A172 (cell line): ENCODE measurements at regions not wholly inside any gene's neighbourhood (a gene's known extent, or its start where the extent isn't known, plus 50 kb on each side); places are given as distances from the start of the nearest gene placed in this dataset.
"Not testable (repeated sequence)": the region's sequence is repeated elsewhere in the genome, so short reads cannot be mapped to it uniquely, and the experiment has no call there.

ENCODE experiments used
- DNase-seq: peaks from one replicate; pipeline ENCODE4 v3.0.0-alpha.2; 2015; ENCODE audit warnings: low spot score

DNA sequence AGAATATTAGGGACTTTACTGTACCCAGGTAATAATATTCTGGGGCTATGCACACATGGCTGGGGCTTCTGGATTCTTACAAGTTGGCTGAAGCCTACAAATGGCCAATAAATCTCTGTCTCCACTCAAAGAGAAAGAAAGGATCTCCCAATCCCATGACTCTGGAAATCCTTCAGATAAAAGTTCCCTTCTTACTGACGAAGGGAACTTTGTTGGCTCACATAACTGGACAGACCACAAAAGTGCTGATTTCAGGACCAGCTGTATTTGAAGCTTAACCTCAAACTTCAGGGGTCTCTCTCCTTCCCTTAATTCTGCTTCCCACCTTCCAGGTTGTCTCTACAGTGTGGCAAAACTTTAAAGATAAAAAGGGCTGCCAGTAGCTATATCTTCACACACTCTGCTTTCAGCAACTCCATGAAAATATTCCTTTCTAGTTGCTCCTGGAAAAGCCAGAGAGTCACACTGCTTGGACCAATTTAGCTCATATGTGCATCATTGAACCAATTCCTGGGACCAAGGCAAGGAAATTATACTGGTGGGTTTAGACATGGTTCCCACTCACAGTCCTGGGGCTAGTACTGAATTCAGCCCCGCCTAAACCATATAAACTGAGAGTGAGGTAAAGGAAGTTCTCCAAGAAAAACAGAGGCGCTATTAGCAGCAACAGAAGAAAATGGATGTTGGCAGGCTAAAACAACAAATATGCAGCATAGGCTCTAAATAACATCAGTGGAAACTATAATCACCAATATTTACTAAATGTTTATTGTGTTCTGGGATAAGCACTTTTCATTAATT lies 290.0 kb upstream of the GADL1 start:
- no peak for DNase-seq

GRCh38 chr3:31185062-31185357 lies 290.5 kb upstream of the GADL1 start:
- DNase-seq, result no peak

- DNase-seq, result no peak
These were observed 291.6 kb upstream of the GADL1 start for GRCh38 chr3:31186041-31186440.

DNA sequence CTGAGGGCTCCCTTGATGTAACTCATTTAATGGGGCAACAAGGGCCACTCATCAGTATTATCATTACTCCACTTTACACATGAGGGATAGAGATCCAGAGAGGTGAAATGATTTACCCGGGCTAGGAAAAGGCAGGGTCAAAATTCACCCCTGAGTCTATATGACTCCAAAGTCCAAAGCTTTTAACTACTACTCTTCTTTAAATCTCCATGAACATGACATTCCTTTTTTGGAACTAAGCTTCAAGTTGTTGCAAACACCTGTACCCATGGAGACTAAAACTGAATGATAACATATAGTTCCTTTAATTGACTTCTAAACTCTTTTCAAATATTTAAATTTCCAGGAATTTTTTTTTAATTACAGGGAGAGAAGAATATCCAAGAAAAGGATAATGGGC lies 292.9 kb upstream of the GADL1 start:
- DNase-seq, result no peak

DNA sequence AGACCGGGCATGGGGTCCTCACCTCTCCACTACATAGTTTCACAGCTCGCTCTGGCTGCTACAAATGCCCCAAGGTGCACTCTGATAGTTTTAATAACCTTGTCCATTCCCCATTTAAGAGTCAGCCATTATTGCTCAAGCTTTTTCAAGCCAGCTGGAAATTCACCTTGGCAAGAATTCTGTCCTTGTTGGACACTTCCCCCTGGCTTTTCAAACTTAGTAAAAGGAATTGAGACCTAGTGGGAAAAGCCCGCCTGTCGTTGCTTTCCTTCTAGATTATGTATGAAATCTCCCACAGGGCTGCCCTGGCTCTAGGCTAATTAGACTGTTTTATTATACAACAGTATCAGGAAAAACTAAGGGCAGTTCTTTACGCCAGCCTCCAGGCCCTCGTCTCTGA lies 293.7 kb upstream of the GADL1 start:
- DNase-seq, result no peak

DNA sequence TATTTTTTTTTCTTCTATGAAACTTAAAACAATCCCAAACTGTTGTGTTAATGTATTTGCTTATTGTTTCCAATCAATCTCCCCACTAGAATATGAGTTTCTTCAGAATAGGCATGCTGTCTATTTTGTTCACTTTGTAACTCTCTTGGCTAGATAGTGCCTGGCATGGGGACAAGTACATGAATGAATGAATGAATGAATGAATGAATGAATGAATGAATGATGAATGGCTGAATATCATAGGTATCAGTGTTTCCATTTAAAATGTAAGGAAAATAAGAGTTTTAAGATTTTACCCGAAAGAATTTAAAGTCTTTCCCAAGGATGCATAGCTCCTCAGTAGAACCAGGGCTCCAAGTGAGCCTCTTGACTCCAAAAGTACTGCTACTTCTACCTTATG lies 294.9 kb upstream of the GADL1 start:
- DNase-seq, result no peak

- DNase-seq, result no peak
These were observed 295.5 kb upstream of the GADL1 start for GRCh38 chr3:31189971-31190370.

DNA sequence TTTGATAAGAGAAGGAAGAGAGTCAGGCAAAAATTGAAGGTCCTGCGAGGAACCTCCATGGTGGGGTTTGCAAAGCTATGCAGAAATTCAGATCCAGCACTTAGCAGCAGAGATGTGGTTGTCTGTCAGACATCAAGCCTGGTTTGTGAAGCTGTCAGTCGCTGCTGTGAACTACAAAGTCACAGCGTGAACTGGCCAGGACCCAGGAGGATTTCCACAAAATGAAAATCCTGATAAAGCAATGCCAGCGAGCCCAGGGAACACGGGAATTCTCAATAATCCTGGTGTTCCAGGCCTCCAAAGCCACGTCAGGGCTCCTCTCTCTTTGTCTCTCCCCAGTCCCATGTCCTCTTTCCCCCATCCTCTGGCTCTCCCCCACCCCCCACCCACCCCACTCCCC lies 296.9 kb upstream of the GADL1 start:
- DNase-seq, result no peak

GRCh38 chr3:31193429-31193828 lies 299.0 kb upstream of the GADL1 start:
- DNase-seq, result no peak

- DNase-seq, result no peak
These were observed 299.4 kb upstream of the GADL1 start for GRCh38 chr3:31193871-31194270.

- DNase-seq, result no peak
These were observed 301.8 kb upstream of the GADL1 start for GRCh38 chr3:31196261-31196660.

GRCh38 chr3:31196881-31197364 lies 302.5 kb upstream of the GADL1 start:
- peak; percentile 18 for DNase-seq

GRCh38 chr3:31197941-31198340 lies 303.5 kb upstream of the GADL1 start:
- DNase-seq, result no peak

DNA sequence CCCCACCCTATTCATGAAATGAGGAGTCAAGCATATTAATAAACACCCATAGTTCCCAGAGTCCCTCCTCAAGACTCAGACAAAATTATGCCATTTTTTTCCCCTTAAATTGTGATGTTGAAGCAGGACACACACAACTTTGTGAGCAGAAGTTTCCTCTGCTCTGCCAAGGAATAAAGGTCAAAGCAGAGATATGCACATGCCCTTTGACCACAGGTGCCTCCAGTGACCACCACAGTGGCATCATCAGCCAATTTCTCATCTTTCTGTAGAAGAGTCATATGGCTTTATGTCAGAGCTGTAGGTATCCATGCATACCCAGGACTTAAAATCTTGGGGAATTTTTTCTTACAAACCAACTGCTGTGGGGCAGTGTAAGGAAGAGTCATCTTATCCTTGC lies 304.4 kb upstream of the GADL1 start:
- DNase-seq, result no peak

- no peak for DNase-seq
These were observed 309.7 kb upstream of the GADL1 start for GRCh38 chr3:31203960-31204795.

DNA sequence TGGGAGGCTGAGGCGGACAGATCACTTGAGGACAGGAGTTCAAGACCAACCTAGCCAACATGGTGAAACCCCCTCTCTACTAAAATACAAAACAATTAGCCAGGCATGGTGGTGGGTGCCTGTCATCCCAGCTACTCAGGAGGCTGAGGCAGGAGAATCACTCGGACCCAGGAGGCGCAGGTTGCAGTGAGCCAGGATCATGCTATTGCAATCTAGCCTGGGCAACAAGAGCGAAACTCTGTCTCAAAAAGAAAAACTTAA lies 310.3 kb upstream of the GADL1 start:
- DNase-seq, result not testable (repeated sequence)

GRCh38 chr3:31210068-31210645 lies 315.7 kb upstream of the GADL1 start:
- no peak for DNase-seq

GRCh38 chr3:31213869-31214486 lies 318.7 kb upstream of the STT3B start:
- no peak for DNase-seq

GRCh38 chr3:31218082-31218481 lies 314.6 kb upstream of the STT3B start:
- DNase-seq, result no peak

DNA sequence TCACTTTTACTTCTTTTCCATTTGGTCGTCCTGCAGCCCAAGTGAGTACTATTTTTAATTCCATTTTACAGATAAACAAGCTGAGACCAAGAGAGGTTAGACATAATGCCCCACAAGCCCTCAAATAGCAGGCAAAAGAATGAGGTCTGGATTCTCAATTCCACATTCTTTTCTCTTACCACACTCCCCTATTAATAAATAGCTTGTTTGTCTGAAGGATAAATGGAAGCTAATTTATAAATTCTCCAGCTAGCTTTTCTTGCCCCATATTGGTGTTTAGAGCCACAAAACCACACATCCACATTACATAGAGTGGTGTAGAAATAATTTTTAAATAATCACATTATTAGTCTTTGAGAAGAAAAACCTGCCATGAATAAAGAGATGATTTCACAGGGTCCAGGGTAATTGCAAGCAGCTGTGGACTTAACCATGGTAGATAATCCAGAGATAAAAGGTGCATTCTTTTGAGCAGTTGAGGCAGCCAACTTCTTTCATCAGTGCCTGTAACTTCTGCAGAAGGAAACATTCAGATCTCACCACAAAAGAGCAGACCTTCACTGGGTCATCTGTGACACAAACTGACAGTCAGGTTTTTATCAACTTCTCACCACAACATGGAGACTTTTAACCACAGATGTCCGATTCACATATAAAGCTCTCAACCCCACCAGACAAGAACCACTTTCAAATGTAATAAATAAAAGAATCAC lies 313.4 kb upstream of the STT3B start:
- no peak for DNase-seq

DNA sequence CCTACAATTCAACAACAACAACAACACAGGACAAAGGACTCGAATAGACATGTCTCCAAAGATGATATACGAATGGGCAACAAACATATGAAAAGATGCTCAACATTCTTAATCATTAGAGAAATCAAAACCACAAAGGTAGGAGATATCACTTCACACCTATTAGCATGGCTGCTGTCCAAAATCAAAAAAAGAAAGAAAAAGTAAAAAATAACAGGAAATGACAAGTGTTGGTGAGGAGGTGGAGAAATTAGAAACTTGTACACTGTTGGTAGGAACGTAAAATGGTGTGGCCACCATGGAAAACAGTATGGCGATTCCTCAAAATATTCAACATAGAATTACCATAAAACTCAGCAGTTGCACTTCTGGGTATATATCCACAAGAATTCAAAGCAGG lies 312.3 kb upstream of the STT3B start:
- no peak for DNase-seq

- DNase-seq, result no peak
These were observed 309.4 kb upstream of the STT3B start for GRCh38 chr3:31223278-31223677.
